ENCODE measurements at regions not wholly inside any gene's neighbourhood (a gene's known extent, or its start where the extent isn't known, plus 50 kb on each side); places are given as distances from the start of the nearest gene placed in this dataset.

DNA sequence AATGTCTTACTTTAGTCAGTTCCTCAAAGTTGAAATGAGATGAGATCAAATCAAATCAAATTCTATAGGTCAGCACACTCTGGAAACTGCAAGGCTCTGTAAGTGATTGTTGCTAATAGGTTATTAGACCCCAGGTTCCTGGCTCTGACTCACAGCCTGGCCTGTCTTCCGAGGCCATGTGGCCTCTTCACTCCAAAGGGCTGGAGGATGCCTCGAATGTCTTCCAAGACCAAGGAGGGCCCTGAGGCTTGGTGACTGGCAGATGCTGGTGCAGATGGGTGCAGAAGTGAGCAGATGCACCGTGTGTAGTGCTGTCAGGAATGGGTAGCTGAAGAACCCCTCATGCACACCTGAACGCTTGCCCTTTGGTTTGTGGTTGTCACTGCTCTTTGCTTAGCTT is 113.4 kb downstream of the MAB21L3 start:
- TF ChIP-seq RAD21 (IDR thresholded peaks at IDR 0.05; ENCODE audit: low read length), result no peak
- Histone ChIP-seq H4K91ac (ENCODE audit: insufficient read depth, low read depth, low read length) (no peak overlapping the region), H3K36me3 (ENCODE audit: control insufficient read depth, insufficient read depth, low read length) (no peaks in the 10 kb centered on the region), H2BK20ac (ENCODE audit: low read depth, low read length) (no peak overlapping the region), H3K9me1 (ENCODE audit: insufficient read depth, low read length) (no peaks in the 10 kb centered on the region), H2BK120ac (ENCODE audit: low read depth, low read length) (no peak overlapping the region), H3K4ac (ENCODE audit: low read depth, low read length) (no peak overlapping the region), H3K79me1 (ENCODE audit: low read depth in 1 of 2, low read length in 2 of 2) (no peaks in the 10 kb centered on the region), H3K4me2 (ENCODE audit: low read depth, low read length) (no peak overlapping the region), H2BK15ac (ENCODE audit: low read depth, low read length) (no peak overlapping the region), H4K5ac (ENCODE audit: low read depth, low read length) (no peak overlapping the region), H3K56ac (ENCODE audit: extremely low read depth, insufficient read depth, low read length) (no peak overlapping the region), H3K9me3 (ENCODE audit: control insufficient read depth, insufficient read depth, low read length) (no peaks in the 10 kb centered on the region), H3K4me1 (ENCODE audit: control insufficient read depth, insufficient read depth, low read length) (no peaks in the 10 kb centered on the region), H3K18ac (ENCODE audit: low read depth, low read length) (no peak overlapping the region), H2AFZ (replicated peaks; ENCODE audit: low read length, poor library complexity) (no peak overlapping the region), H3K4me3 (ENCODE audit: insufficient read depth, low read depth, low read length) (no peak overlapping the region), H3K23ac (ENCODE audit: low read depth, low read length) (no peak overlapping the region), H2BK5ac (ENCODE audit: low read depth, low read length, poor library complexity, severe bottlenecking) (no peak overlapping the region), H3K9ac (ENCODE audit: low read depth, low read length) (no peak overlapping the region), H2AK5ac (ENCODE audit: low read depth, low read length) (no peak overlapping the region), H4K8ac (ENCODE audit: low read depth in 2 of 2, low read length in 2 of 2) (no peak overlapping the region), H4K20me1 (ENCODE audit: insufficient read depth, low read length) (no peaks in the 10 kb centered on the region), H3K27ac (ENCODE audit: insufficient read depth, low read length) (no peak overlapping the region), H3K27me3 (ENCODE audit: control insufficient read depth, insufficient read depth, low read length) (no peaks in the 10 kb centered on the region; the same call in 1 of the 2 replicates), H2AK9ac (replicated peaks; ENCODE audit: low read depth, low read length, poor library complexity) (no peak overlapping the region), H3K14ac (replicated peaks; ENCODE audit: low read depth, low read length) (no peak overlapping the region)
- intact Hi-C loops (cut with micrococcal nuclease) (no loop called here), dilution Hi-C loops (cut with HindIII; ENCODE audit: low sequenced_read_pairs, unreplicated experiment) (no loop called here), in situ Hi-C loops (cut with MboI; ENCODE audit: low sequenced_read_pairs) (no loop called here)
- no TSS peak for BruUV-seq (replicated peaks)
- no CpG with 5 or more reads among the region's 4 CpGs for WGBS, 2 experiments (ENCODE audit: extremely low coverage in 2 of 2, insufficient read length in 1 of 2)
- CTCF ChIA-PET, result no interaction called here
- POLR2A ChIA-PET (ENCODE audit: unreplicated experiment), result no interaction called here
- ATAC-seq (ENCODE audit: low read depth) (no peak), DNase-seq (no peak)
